Cardiac muscle cell (in vitro differentiated cells and primary cell): ENCODE measurements at regions not wholly inside any gene's neighbourhood (a gene's known extent, or its start where the extent isn't known, plus 50 kb on each side); places are given as distances from the start of the nearest gene placed in this dataset.

Experiments
- DNase-seq, 2 donors: peaks; one replicate each; pipeline versions ENCODE4 v3.0.0 to v3.0.0-alpha.2; 2010 to 2017; ENCODE audit warnings: low read depth in 1 of 2, low spot score in 1 of 2
- H3K27ac ChIP-seq: fragments of 200-600 bp; sonication (generic); 2 replicates; pipeline ENCODE4 v1.5.1; 2016
- H3K27me3 ChIP-seq: fragments of 200-600 bp; sonication (generic); 2 replicates; pipeline ENCODE4 v1.6.0; 2016; ENCODE audit warnings: control low read depth
- H3K36me3 ChIP-seq: fragments of 200-600 bp; sonication (generic); 2 replicates; pipeline ENCODE4 v1.5.1; 2016; ENCODE audit warnings: control low read depth
- H3K4me1 ChIP-seq: fragments of 200-600 bp; sonication (generic); 2 replicates; pipeline ENCODE4 v1.8.1; 2017; ENCODE audit warnings: low read depth, mild to moderate bottlenecking, mixed run types
- H3K4me3 ChIP-seq: fragments of 200-600 bp; sonication (generic); 2 replicates; pipeline ENCODE4 v1.5.1; 2016; ENCODE audit warnings: mild to moderate bottlenecking
- H3K9me3 ChIP-seq: fragments of 200-600 bp; sonication (generic); 2 replicates; pipeline ENCODE4 v1.5.1; 2017; ENCODE audit warnings: low read depth, mild to moderate bottlenecking, control low read depth
- CTCF ChIP-seq: IDR thresholded peaks from 2 replicates; pipeline ENCODE4 v1.5.1; 2012; ENCODE audit warnings: low read depth, mild to moderate bottlenecking, low read length

- Histone ChIP-seq H3K4me1 (no peaks in the 10 kb centered on the region), H3K36me3 (no peaks in the 10 kb centered on the region), H3K4me3 (no peak overlapping the region), H3K9me3 (no peaks in the 10 kb centered on the region), H3K27ac (no peak overlapping the region), H3K27me3 (no peaks in the 10 kb centered on the region)
- no peak for DNase-seq
- no peak for TF ChIP-seq CTCF
Measured at GRCh38 chr16:54783980-54784379, 146.7 kb upstream of the IRX5 start.

- TF ChIP-seq CTCF: no peak
- H3K36me3 ChIP-seq: no peaks in the 10 kb centered on the region
- H3K27me3 ChIP-seq: no peaks in the 10 kb centered on the region
- H3K9me3 ChIP-seq: no peaks in the 10 kb centered on the region
- no peak overlapping the region for H3K4me3 ChIP-seq
- H3K27ac ChIP-seq: no peak overlapping the region
- no peaks in the 10 kb centered on the region for H3K4me1 ChIP-seq
- DNase-seq: no peak
Measured at GRCh38 chr16:54783226-54783625, 147.4 kb upstream of the IRX5 start.

GRCh38 chr16:54780266-54780665 is 150.4 kb upstream of the IRX5 start:
- H3K27ac ChIP-seq: no peak overlapping the region
- H3K36me3 ChIP-seq: no peaks in the 10 kb centered on the region
- H3K4me1 ChIP-seq: no peaks in the 10 kb centered on the region
- no peaks in the 10 kb centered on the region for H3K9me3 ChIP-seq
- no peaks in the 10 kb centered on the region for H3K27me3 ChIP-seq
- DNase-seq: no peak
- no peak overlapping the region for H3K4me3 ChIP-seq
- no peak for TF ChIP-seq CTCF

GRCh38 chr16:54779549-54779948 is 151.1 kb upstream of the IRX5 start:
- Histone ChIP-seq H3K4me3 (no peak overlapping the region), H3K27me3 (no peaks in the 10 kb centered on the region)
- no peak for TF ChIP-seq CTCF

GRCh38 chr16:54774768-54775167 is 155.9 kb upstream of the IRX5 start:
- H3K4me1 ChIP-seq: no peaks in the 10 kb centered on the region
- no peak for TF ChIP-seq CTCF
- H3K27ac ChIP-seq: no peak overlapping the region
- no peaks in the 10 kb centered on the region for H3K36me3 ChIP-seq
- H3K27me3 ChIP-seq: no peaks in the 10 kb centered on the region
- H3K4me3 ChIP-seq: no peak overlapping the region
- no peaks in the 10 kb centered on the region for H3K9me3 ChIP-seq
- no peak for DNase-seq

More at GRCh38 chr16:54779549-54779948, 151.1 kb upstream of the IRX5 start:
- no peaks in the 10 kb centered on the region for H3K36me3 ChIP-seq
- DNase-seq: no peak
- H3K27ac ChIP-seq: no peak overlapping the region
- H3K4me1 ChIP-seq: no peaks in the 10 kb centered on the region
- no peaks in the 10 kb centered on the region for H3K9me3 ChIP-seq

- no peaks in the 10 kb centered on the region for H3K9me3 ChIP-seq
- no peaks in the 10 kb centered on the region for H3K36me3 ChIP-seq
- H3K27ac ChIP-seq: no peak overlapping the region
- H3K4me3 ChIP-seq: no peak overlapping the region
- no peak for DNase-seq
- TF ChIP-seq CTCF: no peak
- no peaks in the 10 kb centered on the region for H3K4me1 ChIP-seq
- no peaks in the 10 kb centered on the region for H3K27me3 ChIP-seq
Measured at GRCh38 chr16:54772400-54772799, 158.3 kb upstream of the IRX5 start.
